Panc1 (cell line): ENCODE measurements at regions not wholly inside any gene's neighbourhood (a gene's known extent, or its start where the extent isn't known, plus 50 kb on each side); places are given as distances from the start of the nearest gene placed in this dataset.

Experiments used
- ATAC-seq: fragments of 200-7000 bp; cut with Tn5 transposase; 2 replicates; pipeline ENCODE4 v1.9.1; 2020; ENCODE audit warnings: mild to moderate bottlenecking, moderate library complexity
- BruUV-seq: library from RNA; stranded (reverse); fragments of 400-500 nt; replicated peaks from 2 replicates; lab custom pipeline; 2021; lab: Mats Ljungman, UMichigan
- CTCF ChIA-PET: fragments of 300-600 bp; sonication (Branson Sonifier 250); formaldehyde crosslinking; loops from one replicate; lab custom pipeline; 2022; ENCODE audit warnings: antibody characterized with exemption; lab: Charles Lee
- POLR2A ChIA-PET: fragments of 300-600 bp; sonication (Branson Sonifier 250); formaldehyde crosslinking; loops from one replicate; lab custom pipeline; 2022; ENCODE audit warnings: antibody characterized with exemption; lab: Charles Lee
- DNase-seq: peaks from one replicate; pipeline ENCODE4 v3.0.0-alpha.2; 2010; ENCODE audit warnings: low read depth, low spot score
- H3K27ac ChIP-seq: 2 replicates; pipeline ENCODE4 v1.5.1; 2011; ENCODE audit warnings: mild to moderate bottlenecking, low read length, inconsistent platforms
- H3K27me3 ChIP-seq: fragments of 200-500 bp; sonication (Bioruptor generic); 2 replicates; pipeline ENCODE4 v1.6.0; 2014; ENCODE audit warnings: low read length, inconsistent platforms; ENCODE audit not compliant: control insufficient read depth, insufficient read depth
- H3K36me3 ChIP-seq: fragments of 200-500 bp; sonication (Bioruptor generic); 2 replicates; pipeline ENCODE4 v1.5.1; 2014; ENCODE audit warnings: inconsistent platforms, mild to moderate bottlenecking, low read length, moderate library complexity; ENCODE audit not compliant: control insufficient read depth, insufficient read depth
- H3K4me1 ChIP-seq: 2 replicates; pipeline ENCODE4 v1.5.1; 2011; ENCODE audit warnings: inconsistent platforms, mild to moderate bottlenecking, low read length, moderate library complexity; ENCODE audit not compliant: control insufficient read depth, insufficient read depth
- H3K4me3 ChIP-seq, 2 experiments: 2 replicates each; pipeline ENCODE4 v1.5.1; 2011 to 2012; ENCODE audit warnings: low read depth in 2 of 2, low read length in 2 of 2, mild to moderate bottlenecking in 2 of 2, inconsistent platforms in 1 of 2, moderate library complexity in 1 of 2
- H3K9me3 ChIP-seq: fragments of 200-500 bp; sonication (Bioruptor generic); 2 replicates; pipeline ENCODE4 v1.5.1; 2014; ENCODE audit warnings: low read depth, mild to moderate bottlenecking, inconsistent platforms, low read length, moderate library complexity; ENCODE audit not compliant: control insufficient read depth, insufficient read depth
- POLR2AphosphoS5 ChIP-seq: IDR thresholded peaks from 2 replicates; pipeline ENCODE4 v1.6.1; 2012; ENCODE audit warnings: mild to moderate bottlenecking, low read depth, low read length, moderate library complexity
- REST ChIP-seq, 2 experiments: IDR thresholded peaks; 2 replicates each; pipeline ENCODE4 v1.6.1; 2011 to 2012; ENCODE audit warnings: low read depth in 2 of 2, control low read depth in 1 of 2, low read length in 1 of 2, mild to moderate bottlenecking in 1 of 2, moderate library complexity in 1 of 2; ENCODE audit not compliant: insufficient read depth in 1 of 2
- SIN3A ChIP-seq: IDR thresholded peaks from 2 replicates; pipeline ENCODE4 v1.6.1; 2012; ENCODE audit warnings: low read depth, mild to moderate bottlenecking, low read length, moderate library complexity, borderline replicate concordance; ENCODE audit not compliant: insufficient read depth
- in situ Hi-C: cut with HindIII; loops from 2 replicates; pipeline ENCODE4 v1.10.0; 2016; ENCODE audit warnings: low sequenced_read_pairs, low pct_unique_long_range_greater_than_20kb
- intact Hi-C: fragments of 100-400 bp; cut with micrococcal nuclease; formaldehyde crosslinking; loops from one replicate; pipeline ENCODE4 v1.10.0; 2022; ENCODE audit not compliant: unreplicated experiment
- TF ChIP-seq, protein P1 (sequence below): fragments of 450-650 bp; IDR thresholded peaks from 2 replicates; pipeline ENCODE4 v1.5.1; 2017; ENCODE audit warnings: mild to moderate bottlenecking

DNA sequence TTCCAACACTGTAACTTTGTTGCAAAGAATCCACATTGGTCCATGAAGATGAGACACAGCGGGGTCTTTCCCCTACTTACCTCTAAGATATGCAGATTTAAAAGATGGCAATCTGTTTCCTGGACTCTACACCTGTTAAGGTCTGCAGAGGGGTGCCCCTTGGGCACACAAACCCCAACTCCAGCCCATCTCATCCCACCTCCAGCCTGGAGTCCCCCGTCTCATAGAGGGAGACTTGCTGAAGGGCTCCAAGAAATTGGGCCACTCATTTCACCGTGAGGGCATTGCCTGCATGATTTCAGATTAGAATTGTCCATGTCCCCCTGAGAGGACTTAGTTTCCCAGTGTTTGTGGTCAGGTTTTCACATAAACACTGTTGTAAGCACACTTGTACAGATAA is 365.7 kb downstream of the IRX2 start:
- H3K4me1 ChIP-seq, result no peaks in the 10 kb centered on the region
- H3K4me3 ChIP-seq, result no peak overlapping the region
- POLR2A ChIA-PET, result no interaction called here
- CTCF ChIA-PET, result no interaction called here
- no peak overlapping the region for H3K27ac ChIP-seq
- peaks cover 10% of the 10 kb centered on the region for H3K27me3 ChIP-seq
- no TSS peak for BruUV-seq
- in situ Hi-C loops, result no loop called here
- H3K36me3 ChIP-seq, result no peaks in the 10 kb centered on the region
- DNase-seq (no peak), ATAC-seq (no peak)
- intact Hi-C loops, result no loop called here
- no peak for TF ChIP-seq SIN3A
- no peaks in the 10 kb centered on the region for H3K9me3 ChIP-seq

- CTCF ChIA-PET, result no interaction called here
- H3K36me3 ChIP-seq, result no peaks in the 10 kb centered on the region
- in situ Hi-C loops, result no loop called here
- no TSS peak for BruUV-seq
- ATAC-seq, result no peak
- POLR2A ChIA-PET, result no interaction called here
- intact Hi-C loops, result no loop called here
- H3K27me3 ChIP-seq, result peaks cover 10% of the 10 kb centered on the region
- DNase-seq, result no peak
- H3K27ac ChIP-seq, result no peak overlapping the region
- TF ChIP-seq REST (IDR thresholded peaks at IDR 0.05; ENCODE audit: insufficient read depth in 1 of 2, low read depth in 2 of 2, low read length in 1 of 2) (no peak), POLR2AphosphoS5 (no peak)
- TF ChIP-seq, protein P1, sequence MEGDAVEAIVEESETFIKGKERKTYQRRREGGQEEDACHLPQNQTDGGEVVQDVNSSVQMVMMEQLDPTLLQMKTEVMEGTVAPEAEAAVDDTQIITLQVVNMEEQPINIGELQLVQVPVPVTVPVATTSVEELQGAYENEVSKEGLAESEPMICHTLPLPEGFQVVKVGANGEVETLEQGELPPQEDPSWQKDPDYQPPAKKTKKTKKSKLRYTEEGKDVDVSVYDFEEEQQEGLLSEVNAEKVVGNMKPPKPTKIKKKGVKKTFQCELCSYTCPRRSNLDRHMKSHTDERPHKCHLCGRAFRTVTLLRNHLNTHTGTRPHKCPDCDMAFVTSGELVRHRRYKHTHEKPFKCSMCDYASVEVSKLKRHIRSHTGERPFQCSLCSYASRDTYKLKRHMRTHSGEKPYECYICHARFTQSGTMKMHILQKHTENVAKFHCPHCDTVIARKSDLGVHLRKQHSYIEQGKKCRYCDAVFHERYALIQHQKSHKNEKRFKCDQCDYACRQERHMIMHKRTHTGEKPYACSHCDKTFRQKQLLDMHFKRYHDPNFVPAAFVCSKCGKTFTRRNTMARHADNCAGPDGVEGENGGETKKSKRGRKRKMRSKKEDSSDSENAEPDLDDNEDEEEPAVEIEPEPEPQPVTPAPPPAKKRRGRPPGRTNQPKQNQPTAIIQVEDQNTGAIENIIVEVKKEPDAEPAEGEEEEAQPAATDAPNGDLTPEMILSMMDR, result no peak
- H3K4me3 ChIP-seq, result no peak overlapping the region
- no peaks in the 10 kb centered on the region for H3K9me3 ChIP-seq
- H3K4me1 ChIP-seq, result no peaks in the 10 kb centered on the region
Measured at GRCh38 chr5:2383698-2384065, 367.8 kb downstream of the IRX2 start.

- TF ChIP-seq, protein P1, result no peak
- Histone ChIP-seq H3K27me3 (peaks cover 10% of the 10 kb centered on the region), H3K9me3 (no peaks in the 10 kb centered on the region), H3K36me3 (no peaks in the 10 kb centered on the region), H3K4me3 (no peak overlapping the region), H3K4me1 (no peaks in the 10 kb centered on the region), H3K27ac (no peak overlapping the region)
- POLR2A ChIA-PET, result no interaction called here
- intact Hi-C loops (no loop called here), in situ Hi-C loops (no loop called here)
- DNase-seq (no peak), ATAC-seq (no peak)
- CTCF ChIA-PET, result no interaction called here
- BruUV-seq, result no TSS peak
Measured at GRCh38 chr5:2382776-2383697, 368.4 kb downstream of the IRX2 start.
